ENCODE measurements at regions not wholly inside any gene's neighbourhood (a gene's known extent, or its start where the extent isn't known, plus 50 kb on each side); places are given as distances from the start of the nearest gene placed in this dataset.

DNA sequence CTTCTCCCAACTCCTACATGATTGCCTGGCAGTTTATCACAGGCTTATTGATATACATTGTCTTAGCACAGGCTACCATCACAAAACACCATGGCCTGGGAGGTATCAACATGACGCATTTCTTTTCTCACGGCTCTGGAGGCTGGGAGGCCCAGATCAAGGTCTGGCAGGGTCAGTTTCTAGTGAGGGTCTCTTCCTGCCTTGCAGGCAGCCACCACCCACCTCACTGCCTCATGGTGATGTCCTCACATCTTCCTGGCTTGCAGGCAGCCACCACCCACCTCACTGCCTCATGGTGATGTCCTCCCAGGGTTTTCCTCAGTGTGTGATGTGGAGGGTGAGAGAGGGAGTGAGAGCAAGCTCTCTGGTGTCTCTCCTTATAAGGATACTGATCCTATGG, 599.3 kb upstream of the MKI67 start:
- no peak for DNase-seq

- DNase-seq = no peak
Measured at GRCh38 chr10:128727114-128727513, 600.9 kb upstream of the MKI67 start.

DNA sequence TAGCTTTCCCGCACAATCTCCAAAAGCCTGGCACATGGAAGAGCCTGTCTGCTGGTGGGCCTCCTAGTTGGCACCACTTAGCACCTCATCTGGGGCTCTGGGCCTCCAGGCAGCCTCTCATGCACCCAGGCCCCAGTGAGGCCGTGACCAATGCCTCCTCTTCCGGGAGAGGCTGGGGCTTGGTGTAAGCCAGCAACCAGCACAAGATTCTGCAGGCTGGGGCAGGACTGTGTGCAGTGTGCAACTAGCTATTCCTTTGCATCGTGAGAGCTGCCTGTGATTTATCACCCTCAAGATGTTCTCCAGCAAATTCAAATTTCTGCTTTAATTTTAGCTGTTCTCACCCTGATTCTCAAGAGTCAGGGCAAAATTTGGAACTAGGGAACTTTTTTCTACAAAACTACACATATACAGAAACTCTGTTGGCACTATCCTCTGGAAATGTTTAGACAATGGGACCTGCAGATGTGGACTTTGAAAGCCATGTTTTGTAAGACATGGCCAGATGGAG, 603.7 kb upstream of the MKI67 start:
- DNase-seq = no peak

GRCh38 chr10:128730922-128731321, 604.7 kb upstream of the MKI67 start:
- DNase-seq = no peak

GRCh38 chr10:128734161-128734560, 607.9 kb upstream of the MKI67 start:
- no peak for DNase-seq

- no peak for DNase-seq
Measured at GRCh38 chr10:128734734-128735133, 608.5 kb upstream of the MKI67 start.

DNA sequence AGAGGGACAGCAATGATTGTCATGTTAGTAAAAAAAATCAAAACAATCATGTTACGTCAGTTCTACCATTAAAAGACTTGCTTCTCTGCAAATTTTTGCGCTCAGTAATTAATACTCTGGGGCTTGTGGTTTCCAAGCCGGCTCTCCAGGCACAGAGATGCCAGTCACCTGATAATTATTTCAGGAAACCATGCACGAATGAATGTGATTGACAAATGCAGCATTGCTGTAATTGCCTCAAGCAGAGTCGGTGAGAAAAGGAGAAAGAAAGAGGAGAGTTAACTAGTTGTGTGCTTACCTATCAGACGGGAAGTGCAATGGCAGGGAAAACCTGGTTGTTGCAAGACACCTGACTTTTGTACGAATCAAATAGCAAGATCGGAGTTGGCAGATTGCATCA, 609.8 kb upstream of the MKI67 start:
- no peak for DNase-seq

DNA sequence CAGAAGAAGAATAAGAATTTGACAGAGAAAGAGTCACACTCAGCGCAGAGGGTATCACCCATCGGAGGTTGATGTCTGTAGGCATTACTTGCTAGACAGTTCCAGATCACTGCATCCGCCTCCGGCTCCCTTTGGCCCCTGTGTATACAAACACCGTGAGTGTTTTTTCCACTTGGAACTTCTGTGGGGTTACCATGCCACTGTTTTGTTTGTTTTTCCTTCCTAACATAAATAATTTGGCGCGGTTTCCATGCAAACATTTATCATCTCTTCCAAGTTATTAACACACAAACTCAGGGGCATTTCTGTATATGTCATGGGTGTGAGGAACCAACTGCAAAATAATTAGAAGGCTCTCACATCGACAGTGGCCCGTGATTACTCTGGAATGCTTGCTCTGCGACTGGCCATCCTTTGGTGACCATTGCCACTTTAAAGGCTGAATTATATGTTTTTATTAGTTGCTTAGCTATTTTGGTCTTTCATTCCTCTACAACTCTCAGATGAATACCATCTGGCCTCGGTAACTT, 612.2 kb upstream of the MKI67 start:
- DNase-seq = no peak

DNA sequence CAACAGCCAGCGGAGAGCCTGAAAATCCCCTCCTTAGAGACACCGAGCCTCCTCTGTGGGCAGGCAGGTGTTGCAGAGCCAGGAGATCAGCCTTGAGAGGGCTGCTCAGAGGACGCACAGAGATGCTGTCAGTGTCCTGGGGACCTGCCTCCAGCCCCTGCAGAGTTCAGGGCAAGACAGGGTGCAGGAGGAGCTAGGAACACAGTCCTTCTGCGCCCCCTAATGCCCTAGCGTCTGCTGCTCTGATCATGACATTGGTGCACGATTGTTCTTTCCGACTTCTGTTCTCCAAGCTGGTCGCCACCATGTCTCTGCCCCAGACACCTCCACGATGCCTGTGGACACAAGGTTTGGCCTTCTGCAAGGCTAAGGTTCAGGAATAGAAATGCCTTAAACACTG, 613.7 kb upstream of the MKI67 start:
- no peak for DNase-seq

DNA sequence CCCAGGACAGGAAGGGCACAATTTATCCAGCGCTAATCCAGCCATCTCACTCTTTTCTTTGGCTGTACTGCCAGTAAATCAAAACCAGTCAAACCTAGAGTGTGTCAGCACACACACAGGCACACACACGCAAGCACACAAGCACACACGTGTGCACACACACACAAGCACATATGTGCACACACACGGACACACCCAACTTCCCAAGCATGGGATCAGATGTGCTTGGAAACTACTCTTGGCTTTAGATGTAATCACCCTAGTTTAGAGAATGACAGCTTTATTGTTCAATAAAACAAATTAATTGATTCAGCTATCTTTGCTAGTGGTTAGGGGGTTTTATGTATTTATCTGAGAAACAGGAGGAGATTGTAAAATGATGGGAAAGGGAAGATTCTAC, 615.0 kb upstream of the MKI67 start:
- no peak for DNase-seq

DNA sequence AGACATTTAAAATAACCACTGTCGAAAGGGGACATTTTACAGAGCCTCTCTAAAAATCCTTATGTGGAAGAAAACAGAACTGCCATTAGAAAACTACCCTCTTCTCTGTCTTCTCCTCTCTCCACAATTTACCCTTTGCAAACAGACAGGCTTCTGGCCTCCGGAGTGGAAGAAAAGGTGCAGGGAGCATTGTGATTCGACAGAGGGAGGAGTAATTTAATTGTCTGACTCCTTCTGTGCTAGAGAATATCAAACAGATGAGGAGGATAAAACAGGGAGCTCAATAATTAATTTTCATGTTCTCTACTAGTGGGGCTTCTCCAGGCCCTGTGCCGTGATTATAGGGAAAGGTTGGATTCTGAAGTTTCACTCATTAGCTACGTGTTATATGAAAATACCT, 615.5 kb upstream of the MKI67 start:
- no peak for DNase-seq

DNA sequence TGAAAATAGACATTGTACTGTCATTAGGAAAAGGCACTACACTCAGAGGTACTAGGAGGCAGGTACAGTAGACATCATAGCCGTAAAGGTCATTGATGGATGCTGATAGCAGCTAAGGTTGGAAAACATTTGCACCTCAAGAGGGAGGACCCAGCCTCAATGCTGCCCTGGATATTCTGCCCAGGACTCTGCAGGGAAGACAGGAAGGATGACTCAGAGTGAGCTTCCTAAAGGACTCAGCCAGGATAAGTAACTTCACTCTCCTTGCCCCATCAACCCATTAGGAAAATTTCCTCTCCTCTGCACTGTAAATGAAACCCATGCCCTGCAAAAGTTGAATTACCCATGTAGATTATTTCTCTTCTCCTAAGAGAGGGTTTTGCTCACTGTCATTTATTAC, 617.9 kb upstream of the MKI67 start:
- DNase-seq = no peak

DNA sequence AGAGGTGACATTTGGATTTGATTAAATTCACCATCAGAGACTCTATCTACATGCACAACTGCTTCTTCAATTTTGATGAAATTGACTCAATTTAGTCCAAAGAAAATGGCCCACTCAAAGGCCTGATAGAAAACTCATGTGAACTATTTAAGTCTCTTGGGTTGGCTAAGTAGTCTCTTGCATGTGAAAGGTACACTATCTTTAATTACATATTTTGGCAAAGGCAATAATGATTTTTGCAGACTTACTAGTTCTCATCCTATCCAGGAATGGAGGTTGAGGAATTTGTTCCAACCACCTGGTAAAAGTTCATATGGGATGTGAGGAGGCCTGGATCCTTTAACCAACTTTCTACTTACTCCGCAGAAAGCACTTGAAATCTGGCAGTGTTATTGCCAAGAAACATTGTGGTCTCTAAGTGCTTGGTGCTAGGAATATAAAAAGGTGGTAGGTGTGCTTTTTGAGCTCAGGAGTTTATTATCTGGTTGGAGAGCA, 618.6 kb upstream of the MKI67 start:
- no peak for DNase-seq

DNA sequence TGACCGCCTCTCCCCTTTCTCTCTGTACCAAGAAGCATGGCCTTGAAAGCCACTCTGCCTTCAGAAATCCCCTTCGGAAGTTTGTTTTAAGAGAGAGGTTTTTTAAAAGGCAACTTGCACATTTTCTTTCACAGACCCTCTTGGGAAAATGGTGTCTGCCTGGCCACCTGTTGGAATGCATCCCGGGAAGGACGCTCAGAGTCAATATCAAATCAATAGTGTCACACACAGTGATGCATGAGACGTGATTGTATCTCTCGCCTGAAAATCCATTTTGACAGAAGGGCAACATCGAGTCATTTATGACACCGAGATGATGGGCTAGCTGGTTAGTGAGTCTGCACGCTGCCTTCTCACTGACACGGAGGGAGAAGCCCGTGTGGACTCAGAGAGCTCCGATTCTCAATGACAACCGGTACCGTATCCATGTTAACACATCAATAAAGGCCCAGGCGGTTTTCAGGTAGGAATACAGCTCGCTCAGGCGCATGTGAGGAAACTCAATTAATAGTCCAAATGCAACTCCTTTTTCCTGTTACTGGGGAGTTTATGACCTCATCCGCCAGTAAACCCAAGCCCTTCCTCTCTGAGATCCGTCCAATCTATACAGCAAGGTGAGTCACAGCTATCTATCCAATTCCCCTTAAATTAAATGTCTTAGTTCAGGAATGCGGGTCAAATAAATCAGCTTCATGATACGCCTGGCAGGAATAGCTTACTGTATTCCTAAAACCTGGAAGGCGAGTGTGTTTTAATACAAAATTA, 621.5 kb upstream of the MKI67 start:
- no peak for DNase-seq

DNA sequence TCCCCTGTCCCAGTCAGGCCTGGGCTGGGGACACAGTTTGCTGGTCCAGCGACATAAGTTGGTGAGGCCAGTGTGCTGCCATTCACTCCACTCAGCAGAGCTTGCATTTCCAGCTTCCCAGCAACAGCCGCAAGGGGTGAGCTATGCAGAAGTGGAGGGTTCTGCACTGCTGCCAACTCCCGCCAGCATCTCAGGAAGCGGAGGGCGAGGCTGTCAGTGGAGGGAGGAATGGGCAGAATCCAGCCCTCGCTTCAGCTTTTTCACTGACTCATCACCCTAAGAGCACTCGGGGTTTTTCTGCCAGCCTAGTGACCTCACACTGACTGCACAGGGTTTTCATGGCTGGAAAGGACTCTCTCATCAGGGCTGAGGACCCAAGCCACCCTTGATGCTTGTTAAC, 625.1 kb upstream of the MKI67 start:
- no peak for DNase-seq

DNA sequence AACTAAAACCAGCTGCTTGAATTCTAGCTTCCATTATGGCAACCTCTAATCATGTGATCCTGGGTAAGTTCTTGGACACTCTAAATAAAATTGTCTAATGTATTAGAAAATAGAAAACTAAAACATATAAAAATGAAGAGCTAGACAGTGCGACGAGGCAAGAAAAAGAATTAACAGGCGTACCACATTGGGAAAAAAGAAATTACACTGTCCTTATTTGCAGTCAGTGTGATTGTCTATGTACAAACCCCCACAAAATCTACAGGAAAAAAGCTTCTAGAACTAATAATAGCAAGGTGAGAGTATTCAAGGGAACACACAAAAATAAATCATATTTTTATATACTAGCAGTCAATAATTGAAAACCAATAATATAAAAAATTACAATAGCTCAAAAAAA, 625.6 kb upstream of the MKI67 start:
- no peak for DNase-seq

DNA sequence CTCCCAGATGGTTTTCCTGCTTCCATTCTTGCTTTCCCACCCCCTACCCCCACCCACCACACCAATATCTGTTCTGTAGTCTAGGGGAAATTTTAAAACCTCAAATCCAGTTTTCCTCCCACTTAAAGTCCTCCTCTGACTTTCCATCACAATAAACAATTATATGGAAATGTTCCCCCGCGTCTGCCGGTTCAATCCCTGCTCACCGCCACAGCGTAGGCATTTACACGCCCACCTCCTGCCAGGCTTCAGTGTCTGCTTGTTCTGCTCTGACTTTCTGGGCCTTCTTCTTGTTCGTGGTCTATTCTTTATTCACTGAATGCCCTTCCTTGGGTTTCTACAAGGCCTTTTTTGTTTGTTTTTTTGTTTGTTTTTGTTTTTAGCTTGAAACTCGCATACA, 633.0 kb upstream of the MKI67 start:
- DNase-seq = no peak

DNA sequence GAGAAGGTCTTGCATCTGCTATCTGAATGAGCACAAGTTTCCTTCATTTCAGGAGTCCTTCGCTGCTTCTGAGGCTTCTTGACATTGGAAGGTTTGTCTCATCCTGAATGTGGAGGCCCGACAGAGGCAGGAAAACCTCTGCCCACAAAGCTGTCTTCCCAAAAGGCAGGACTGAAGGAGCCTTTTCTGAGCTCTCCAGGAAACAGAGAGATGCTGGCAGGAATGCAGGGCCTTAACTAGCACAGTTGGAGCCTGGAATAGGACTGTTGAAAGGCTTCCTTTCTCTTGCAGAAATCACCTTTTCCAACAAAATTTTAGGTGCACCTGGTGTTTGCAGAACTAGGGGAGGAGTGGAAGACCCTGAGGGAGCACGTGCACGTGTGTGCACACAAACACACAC, 637.4 kb upstream of the MKI67 start:
- DNase-seq = no peak

DNA sequence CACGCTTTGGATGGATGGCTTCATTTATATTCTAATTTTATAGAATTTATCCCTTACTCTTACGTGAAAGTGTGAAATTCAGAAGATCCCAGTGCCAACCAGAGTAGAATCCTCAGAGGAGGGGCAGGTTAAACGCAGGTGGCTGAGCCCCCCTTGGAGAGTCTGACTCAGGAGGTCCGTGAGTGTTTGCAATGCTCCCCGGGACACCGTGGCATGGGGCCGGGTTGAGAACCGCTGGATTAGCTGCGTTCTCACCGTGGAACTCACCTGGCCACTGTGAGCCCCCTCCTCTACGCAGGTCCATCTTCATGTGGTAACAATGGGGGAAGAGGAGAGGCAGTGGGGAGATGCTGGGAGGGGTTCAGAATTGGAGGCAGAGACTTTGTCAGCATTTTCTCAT, 638.0 kb upstream of the MKI67 start:
- DNase-seq = no peak

GRCh38 chr10:128766915-128767314, 640.7 kb upstream of the MKI67 start:
- DNase-seq = no peak

- no peak for DNase-seq
Measured at GRCh38 chr10:128774979-128775378, 648.8 kb upstream of the MKI67 start.

DNA sequence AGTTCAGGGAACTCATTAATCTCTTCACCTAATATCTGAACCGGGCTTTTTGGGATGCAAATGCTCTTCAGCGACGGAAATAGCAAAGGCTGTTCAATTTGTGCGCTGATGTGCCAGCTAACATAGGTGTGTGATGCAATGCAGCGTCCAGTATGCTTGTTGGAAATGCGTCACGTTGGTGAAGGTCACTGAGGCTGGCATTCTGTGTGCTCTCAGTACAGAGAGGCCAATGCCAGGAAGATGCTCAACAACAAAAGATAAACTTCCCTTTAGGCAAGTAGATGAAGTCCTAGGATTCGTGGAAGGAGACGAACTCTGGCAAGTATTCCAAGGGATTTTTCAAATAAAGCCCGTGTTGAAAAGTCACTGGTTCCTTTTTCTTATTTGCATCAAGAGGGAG, 649.5 kb upstream of the MKI67 start:
- DNase-seq = no peak

DNA sequence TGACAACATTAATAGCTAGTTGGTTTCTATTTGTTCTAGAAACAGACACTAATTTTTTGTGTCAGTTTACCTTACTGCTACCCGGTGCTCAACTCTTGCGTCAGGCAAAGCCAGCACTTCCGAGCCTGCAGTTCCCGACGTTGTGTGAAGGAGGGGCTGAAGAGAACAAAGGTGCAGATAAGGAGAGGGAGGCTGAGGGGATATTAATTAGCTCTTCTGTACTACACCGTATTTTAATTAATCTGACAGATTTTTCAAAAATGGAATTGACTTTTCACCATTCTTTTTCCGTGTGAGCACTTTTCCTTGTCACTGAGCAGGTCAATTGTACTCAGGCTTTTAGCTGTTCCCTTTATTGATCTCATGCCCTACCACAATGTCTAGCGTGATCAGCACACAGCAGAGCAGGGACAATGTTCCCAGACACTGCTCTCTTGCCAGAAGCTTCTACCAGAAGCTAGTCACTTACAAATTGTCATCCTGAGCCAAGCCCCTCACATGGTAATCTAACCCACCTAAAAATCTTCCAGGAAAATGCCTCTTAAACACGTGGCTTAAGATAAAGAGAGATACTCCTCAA, 650.5 kb upstream of the MKI67 start:
- DNase-seq = no peak

DNA sequence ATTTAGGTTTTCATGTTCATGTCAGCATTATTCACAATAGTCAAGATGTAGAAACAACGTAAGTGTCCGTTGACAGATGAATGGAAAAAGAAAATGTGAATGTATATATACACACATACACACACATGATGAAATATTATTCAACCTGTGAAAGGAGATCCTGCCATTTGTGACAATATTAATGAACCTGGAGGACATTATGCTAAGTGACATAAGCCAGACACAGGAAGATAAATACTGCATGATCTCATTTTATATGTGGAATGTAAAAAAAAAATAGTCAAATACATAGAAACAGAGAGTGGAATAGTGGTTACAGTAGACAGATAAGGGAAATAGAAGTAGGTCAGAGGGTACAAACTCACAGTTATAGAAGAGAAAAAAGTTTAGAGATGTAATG, 651.1 kb upstream of the MKI67 start:
- DNase-seq = no peak

DNA sequence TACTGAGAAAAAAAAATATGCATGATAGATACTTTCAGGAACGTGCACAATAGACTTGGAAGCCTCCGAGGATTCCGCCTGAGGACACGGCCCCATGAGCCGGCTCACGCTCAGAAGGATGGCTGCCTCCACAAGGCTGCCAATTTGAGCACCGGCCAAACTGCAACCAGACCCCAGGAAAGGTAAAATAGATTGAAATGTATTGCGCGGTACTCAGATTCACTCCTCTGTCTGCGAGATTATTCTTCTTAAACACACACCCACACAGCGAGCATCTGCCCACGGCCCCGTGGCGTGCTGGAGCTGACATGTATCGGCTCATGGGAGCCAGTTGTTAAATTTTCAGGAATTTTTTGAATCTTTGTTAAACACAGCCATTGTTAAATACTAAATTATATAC, 653.2 kb upstream of the MKI67 start:
- no peak for DNase-seq
